OCI-LY3 (cell line): ENCODE measurements at regions not wholly inside any gene's neighbourhood (a gene's known extent, or its start where the extent isn't known, plus 50 kb on each side); places are given as distances from the start of the nearest gene placed in this dataset.

Experiments
- CTCF ChIP-seq: fragments of 200-600, 300-600 bp; sonication (generic); IDR thresholded peaks from 2 replicates; pipeline ENCODE4 v1.5.1; 2014; ENCODE audit warnings: antibody characterized with exemption, low read length, low read depth
- EZH2phosphoT487 ChIP-seq: fragments of 200-600 bp; shearing (Covaris generic); IDR thresholded peaks from 2 replicates; pipeline ENCODE4 v1.6.1; 2018; ENCODE audit warnings: antibody characterized with exemption, mixed run types, low read depth

DNA sequence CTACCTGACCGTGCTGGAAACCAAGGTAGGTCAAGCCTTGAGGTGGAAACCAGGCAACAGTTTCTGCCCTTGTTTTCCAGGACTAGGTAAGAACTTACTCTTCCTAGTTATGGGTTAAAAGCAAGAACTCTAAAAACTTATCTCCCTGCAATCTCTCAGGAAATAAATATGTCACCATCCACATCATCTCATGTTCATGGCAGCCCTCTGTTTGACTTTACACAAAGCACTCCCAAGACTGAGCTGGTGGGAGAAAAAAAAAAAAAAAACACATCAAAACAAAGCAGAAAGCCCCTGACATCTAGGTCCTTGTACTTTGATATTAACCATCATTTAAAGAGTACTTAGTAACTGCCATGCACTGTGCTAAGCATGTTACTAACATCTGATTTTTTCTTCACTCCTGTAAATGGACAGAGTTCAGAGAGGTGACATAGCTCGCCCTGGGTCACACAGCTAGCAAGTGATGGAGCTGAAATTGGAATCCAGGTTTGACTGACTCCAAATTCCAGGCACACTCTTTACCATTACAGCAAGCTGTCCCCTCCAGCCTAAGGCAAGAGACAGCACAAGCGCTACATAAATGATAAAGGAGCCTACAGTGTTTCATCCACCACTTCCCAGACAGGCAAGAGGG, 102.8 kb upstream of the NOCT start:
- TF ChIP-seq CTCF (no peak), EZH2phosphoT487 (no peak)
